ENCODE measurements at regions not wholly inside any gene's neighbourhood (a gene's known extent, or its start where the extent isn't known, plus 50 kb on each side); places are given as distances from the start of the nearest gene placed in this dataset.

- H3K4me1 Mint-ChIP-seq (ENCODE audit: low read depth) = no peaks in the 10 kb centered on the region
- TF ChIP-seq CTCF (IDR thresholded peaks at IDR 0.05; ENCODE audit: unreplicated experiment) = no peak
- no peaks in the 10 kb centered on the region for H3K9me3 Mint-ChIP-seq (ENCODE audit: low read depth)
- no peak overlapping the region for H3K27ac Mint-ChIP-seq
- H3K27me3 Mint-ChIP-seq = peaks cover 12% of the 10 kb centered on the region
- no peak overlapping the region for H3K4me3 Mint-ChIP-seq (ENCODE audit: low read depth)
- no peaks in the 10 kb centered on the region for H3K36me3 Mint-ChIP-seq (ENCODE audit: insufficient read depth)
- DNase-seq (ENCODE audit: low spot score, unreplicated experiment) = no peak
Observed at GRCh38 chr6:16048221-16048620, 80.7 kb upstream of the MYLIP start.

- H3K27ac Mint-ChIP-seq = no peak overlapping the region
- H3K36me3 Mint-ChIP-seq (ENCODE audit: insufficient read depth) = no peaks in the 10 kb centered on the region
Observed at GRCh38 chr6:16047435-16047990, 81.4 kb upstream of the MYLIP start.

GRCh38 chr6:16045238-16045637, 83.6 kb upstream of the MYLIP start:
- Mint-ChIP-seq H3K9me3 (ENCODE audit: low read depth) (peaks cover 8% of the 10 kb centered on the region), H3K4me3 (ENCODE audit: low read depth) (no peak overlapping the region), H3K27ac (no peak overlapping the region), H3K36me3 (ENCODE audit: insufficient read depth) (peaks cover 4% of the 10 kb centered on the region), H3K27me3 (peaks cover 9% of the 10 kb centered on the region), H3K4me1 (ENCODE audit: low read depth) (no peaks in the 10 kb centered on the region)
- DNase-seq (ENCODE audit: low spot score, unreplicated experiment) = no peak
- no peak for TF ChIP-seq CTCF (IDR thresholded peaks at IDR 0.05; ENCODE audit: unreplicated experiment)

More at GRCh38 chr6:16047435-16047990, 81.4 kb upstream of the MYLIP start:
- DNase-seq (ENCODE audit: low spot score, unreplicated experiment) = no peak
- Mint-ChIP-seq H3K9me3 (ENCODE audit: low read depth) (no peaks in the 10 kb centered on the region), H3K27me3 (peaks cover 12% of the 10 kb centered on the region), H3K4me3 (ENCODE audit: low read depth) (no peak overlapping the region), H3K4me1 (ENCODE audit: low read depth) (no peaks in the 10 kb centered on the region)
- no peak for TF ChIP-seq CTCF (IDR thresholded peaks at IDR 0.05; ENCODE audit: unreplicated experiment)

- Mint-ChIP-seq H3K9me3 (ENCODE audit: low read depth) (peaks cover 11% of the 10 kb centered on the region), H3K27me3 (peaks cover 7% of the 10 kb centered on the region), H3K36me3 (ENCODE audit: insufficient read depth) (peaks cover 7% of the 10 kb centered on the region), H3K4me3 (ENCODE audit: low read depth) (no peak overlapping the region), H3K4me1 (ENCODE audit: low read depth) (no peaks in the 10 kb centered on the region), H3K27ac (no peak overlapping the region)
- TF ChIP-seq CTCF (IDR thresholded peaks at IDR 0.05; ENCODE audit: unreplicated experiment) = no peak
- no peak for DNase-seq (ENCODE audit: low spot score, unreplicated experiment)
Observed at GRCh38 chr6:16044211-16044643, 84.7 kb upstream of the MYLIP start.

GRCh38 chr6:16043171-16044135, 85.4 kb upstream of the MYLIP start:
- no peak for DNase-seq (ENCODE audit: low spot score, unreplicated experiment)
- peaks cover 3% of the 10 kb centered on the region for H3K27me3 Mint-ChIP-seq
- no peaks in the 10 kb centered on the region for H3K4me1 Mint-ChIP-seq (ENCODE audit: low read depth)
- peaks cover 7% of the 10 kb centered on the region for H3K36me3 Mint-ChIP-seq (ENCODE audit: insufficient read depth)
- H3K4me3 Mint-ChIP-seq (ENCODE audit: low read depth) = no peak overlapping the region
- TF ChIP-seq CTCF (IDR thresholded peaks at IDR 0.05; ENCODE audit: unreplicated experiment) = no peak
- no peak overlapping the region for H3K27ac Mint-ChIP-seq
- peaks cover 18% of the 10 kb centered on the region for H3K9me3 Mint-ChIP-seq (ENCODE audit: low read depth)
